HG02943 (cell line): ENCODE measurements at regions not wholly inside any gene's neighbourhood (a gene's known extent, or its start where the extent isn't known, plus 50 kb on each side); places are given as distances from the start of the nearest gene placed in this dataset.
"Not testable (repeated sequence)": the region's sequence is repeated elsewhere in the genome, so short reads cannot be mapped to it uniquely, and the experiment has no call there.

ENCODE experiments used
- ATAC-seq: cut with Tn5 transposase; IDR thresholded peaks from one replicate; pipeline ENCODE4 v1.9.1; 2021; ENCODE audit warnings: mild to moderate bottlenecking, low read depth, moderate library complexity; ENCODE audit not compliant: unreplicated experiment

DNA sequence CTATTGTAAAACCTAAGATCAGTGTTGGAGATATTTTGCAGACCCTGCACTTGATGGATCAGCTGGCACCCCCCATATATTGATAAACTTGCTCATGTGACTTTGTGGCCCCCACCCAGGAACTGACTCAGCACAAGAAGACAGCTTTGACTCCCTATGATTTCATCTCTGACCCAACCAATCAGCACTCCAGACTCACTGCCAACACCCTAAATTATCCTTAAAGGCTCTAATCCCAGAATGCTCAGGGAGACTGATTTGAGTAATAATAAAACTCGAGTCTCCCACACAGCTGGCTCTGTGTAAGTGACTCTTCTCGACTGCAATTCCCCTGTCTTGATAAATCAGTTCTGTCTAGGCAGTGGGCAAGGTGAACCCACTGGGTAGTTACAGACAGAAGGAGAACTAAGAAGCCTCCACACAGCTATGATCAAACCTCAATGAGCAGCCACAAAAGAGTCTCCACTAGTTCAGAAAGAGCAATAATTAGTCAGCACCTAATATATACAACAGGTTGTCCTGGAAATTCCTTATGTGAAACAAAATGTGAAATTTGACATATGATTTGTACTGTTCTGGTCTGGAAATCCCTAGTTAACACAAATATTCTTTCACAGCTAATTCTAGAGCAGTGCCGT lies 52.2 kb downstream of the ACTL7B start:
- ATAC-seq, result no peak

DNA sequence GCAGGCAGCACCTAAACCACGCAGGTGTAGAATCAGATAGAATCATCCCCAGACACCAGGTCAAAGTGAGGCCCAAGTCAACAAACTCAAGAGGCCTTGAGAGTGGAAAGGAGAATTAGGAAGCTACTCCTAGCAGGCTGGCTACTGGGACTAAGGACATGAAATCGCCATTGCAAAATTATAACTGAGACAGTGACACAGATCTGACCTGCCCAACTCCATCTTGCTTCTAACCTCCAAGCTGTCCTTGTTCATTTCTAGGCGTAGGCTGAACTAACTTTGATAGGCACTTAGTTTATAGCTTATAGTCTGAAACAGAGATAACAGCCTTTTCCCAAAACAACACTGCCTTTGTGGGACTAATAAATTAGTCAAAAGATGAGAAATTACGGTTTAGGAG lies 52.8 kb downstream of the ACTL7B start:
- ATAC-seq, result no peak

DNA sequence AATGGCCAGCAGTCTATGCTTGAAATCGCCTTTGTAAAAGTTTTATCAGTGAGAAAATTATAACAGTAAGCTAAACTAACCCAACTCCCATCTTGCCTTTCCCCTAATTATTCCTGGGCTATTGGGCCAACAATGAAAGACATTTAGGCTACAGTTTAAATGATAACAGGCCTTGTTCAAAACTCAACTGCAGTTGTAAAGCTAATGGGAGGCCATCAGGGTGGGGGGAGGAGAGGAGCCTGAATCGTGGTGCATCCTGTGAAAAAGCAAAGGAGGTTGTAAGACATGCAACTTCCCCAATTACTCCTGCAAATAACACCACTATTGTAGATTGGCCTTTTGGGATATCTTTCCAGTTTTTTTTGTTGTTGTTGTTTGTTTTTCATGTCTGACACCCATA lies 53.8 kb downstream of the ACTL7B start:
- no peak for ATAC-seq

DNA sequence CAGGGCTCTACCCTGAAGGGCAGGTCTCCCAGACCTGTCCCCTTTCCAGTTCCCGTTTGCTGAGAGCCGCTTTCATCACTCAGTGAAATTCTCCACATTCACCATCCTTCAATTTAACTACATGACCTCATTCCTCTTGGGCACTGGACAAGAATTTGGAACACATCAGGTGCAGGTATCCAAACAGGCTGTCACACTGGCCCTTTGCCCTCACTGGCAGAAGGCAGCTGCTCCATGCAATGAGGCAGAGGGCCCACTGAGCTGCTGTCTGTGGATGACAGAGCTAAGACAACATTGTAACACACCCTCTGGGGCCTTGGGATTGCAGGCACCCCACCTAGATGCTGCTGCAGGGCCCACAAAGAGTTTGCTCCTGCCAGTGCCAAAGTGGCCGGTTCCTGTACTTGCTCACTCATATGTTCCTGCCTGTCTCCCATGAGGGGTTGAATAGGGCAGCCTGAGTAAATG lies 55.1 kb downstream of the ACTL7B start:
- no peak for ATAC-seq

DNA sequence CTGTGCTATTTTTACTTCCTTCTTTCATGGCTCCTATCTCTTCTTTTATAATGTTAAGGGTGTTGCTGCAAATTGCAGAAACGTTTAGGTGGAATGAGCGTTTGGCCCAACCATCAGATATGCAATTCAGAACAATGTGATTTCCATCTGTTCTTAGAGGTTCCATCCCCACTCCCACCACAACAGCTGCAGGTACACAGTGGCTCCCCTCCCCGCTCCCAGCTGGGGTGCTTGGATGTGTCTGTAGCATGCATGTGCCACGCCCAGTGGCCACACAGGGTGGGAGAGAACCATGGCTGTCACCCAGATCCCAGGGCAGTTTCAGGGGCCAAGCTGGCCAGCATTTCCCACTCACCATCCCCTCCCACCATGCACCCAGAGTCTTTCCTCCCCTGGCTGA lies 62.2 kb downstream of the ACTL7B start:
- no peak for ATAC-seq

DNA sequence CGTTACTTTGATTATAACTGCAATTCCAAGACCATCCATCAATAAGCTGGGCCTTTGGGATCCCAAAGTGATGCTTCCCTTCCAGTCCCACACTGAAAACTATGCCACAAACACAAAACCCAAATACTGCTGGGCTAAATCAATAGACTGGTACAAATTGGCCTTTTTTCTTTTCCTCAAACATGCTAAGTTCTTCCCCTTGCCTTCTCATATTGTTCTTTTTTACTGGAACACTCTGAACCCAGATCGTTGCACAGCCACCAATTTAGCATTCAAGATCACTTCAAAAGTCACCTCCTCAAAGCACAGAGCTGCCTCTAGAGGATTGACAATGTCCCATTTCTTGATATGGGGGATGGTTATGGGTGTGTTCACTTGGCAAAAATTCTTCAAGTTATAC lies 66.0 kb downstream of the ACTL7B start:
- no peak for ATAC-seq

DNA sequence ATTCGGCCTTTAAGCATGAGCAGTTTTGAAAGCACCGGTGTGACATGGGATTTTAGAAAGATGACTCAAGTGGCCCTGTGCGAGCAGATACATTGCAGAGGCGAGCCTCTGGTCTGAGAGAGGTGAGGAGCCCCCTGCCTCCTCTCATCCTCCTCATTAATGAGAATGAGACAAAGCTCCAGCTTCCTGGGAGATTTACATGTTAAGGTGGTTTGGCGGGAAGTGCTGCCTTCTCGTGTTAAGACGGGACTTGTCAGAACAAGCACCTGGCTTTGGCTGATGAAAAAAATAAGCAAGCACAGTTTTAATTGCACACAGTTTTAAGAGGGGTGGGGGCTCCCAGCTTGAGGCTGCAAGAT lies 68.1 kb downstream of the ACTL7B start:
- ATAC-seq, result no peak

DNA sequence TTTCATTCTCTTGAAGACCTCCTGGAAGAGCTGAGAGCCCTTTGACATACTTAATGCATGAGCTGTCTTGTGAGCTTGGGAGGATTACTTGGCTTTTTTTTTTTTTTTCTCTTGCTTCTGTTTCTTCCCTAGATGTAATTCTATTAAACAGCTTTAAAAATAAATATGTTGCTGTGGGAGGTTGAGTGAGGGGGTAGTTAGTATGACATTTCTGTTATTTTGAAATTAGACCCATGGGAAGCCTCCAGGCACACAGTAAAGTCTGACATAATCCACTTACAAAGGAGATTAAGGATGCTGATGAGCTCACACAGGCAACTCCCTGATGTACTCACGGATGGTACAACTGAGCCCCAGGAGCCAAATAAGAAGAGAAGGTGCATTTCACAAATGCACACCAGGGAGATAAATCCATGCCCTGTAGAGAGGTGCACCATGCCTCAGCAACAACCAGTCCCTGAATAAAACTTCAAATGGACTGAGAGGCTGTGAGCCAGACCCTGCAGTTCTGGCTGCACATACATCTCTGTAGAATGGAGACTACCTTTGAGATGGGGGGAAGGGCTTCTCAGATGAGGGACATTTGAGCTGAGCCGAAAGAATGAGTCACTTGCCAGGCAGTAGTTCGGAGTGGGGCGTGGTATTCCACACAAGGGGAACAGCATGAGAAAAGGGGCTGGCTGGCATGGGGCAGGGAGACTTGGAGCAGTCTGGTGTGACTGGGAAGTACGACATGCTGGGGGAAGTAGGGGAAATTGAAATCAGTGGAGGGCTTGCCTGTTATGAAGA lies 68.7 kb downstream of the ACTL7B start:
- no peak for ATAC-seq

DNA sequence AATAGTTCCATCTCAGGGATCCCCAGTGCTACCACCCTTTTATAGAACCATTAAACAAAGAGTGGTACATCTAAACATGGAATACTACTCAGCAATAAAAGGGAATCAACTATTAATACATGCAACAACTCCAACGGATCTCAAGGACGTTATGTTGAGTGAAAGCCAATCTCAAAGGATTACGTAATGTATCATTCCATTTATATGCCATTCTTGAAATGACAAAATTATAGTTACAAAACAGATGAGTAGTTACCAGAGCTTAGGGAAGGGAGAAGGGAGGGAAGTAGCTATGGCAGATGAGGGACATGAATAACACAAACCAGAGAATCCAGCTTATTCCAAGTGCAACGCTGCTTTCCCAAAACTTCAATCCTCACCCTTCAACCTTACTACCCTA lies 69.5 kb downstream of the ACTL7B start:
- no peak for ATAC-seq

DNA sequence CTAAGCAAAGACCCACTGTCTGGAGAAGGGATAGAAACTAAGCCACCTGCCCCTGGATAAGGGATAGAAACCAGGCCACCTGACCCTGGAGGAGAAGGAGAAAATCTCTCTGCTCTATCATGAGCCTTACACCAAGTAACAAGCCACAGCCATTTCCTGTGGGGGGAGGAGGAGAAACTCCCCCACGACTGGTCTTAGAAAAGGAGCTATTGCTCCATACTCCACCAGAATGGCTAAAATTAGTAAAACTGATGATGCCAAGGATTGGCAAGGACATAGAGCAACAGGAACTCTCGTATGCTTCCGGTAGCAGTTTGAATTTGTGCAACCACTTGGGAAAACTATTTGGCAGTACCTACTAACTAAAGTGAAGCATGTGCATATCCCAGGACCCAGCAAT lies 70.8 kb downstream of the ACTL7B start:
- ATAC-seq, result no peak

DNA sequence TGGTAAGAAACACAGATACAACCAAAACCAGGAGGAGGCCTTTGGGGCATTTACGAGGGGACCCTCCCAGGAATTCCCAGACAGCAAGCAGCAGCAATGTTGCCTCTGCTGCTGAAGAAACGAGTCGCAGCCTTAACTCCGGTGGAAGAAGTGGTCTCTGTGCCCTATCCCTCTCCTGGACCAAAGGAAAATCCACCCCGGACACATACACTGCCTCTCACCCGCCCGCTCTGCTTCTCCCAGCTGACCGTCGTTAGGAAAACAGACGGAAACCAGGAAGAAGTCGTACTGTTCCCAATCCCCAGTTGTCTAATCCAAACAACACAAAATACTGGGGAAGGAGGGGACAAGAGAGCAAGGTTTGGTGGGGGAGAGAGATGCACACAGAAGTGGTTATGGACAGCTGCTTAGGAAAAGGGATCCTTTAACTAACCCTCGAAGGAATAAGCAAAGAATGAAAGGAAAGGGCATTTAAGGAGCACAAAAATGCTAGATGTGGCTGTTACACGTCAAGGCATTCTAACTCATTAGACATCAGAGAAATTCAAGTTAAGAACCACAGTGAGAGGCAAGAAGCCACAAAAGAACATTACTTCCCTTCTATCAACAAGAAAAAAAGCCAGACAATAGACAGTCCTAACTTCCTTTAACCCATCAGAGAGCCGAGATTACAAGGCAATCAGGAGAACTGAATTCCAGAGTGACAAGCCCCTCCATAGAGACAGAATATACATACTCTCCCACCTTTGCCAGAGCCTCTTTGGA lies 71.9 kb downstream of the ACTL7B start:
- ATAC-seq, result no peak

DNA sequence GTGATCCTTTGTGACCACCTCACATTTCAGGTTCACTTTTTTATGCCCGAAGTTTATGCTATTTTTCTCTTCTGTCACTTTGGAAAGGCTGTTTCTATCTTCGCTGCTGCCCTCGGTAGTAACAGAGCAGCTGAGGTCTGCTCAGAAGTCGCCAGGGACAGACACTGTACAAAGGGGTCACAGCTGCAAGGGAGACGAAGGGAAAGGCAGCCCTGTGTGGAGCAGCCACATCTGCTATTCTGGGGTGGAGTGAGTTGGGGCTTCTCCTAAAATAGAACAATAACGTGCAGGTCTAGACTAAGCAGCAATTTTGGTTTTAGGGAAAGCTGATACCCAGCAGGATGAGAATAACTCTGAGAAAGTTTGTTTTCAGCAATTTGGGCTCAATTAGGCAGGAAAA lies 72.5 kb downstream of the ACTL7B start:
- ATAC-seq, result no peak

DNA sequence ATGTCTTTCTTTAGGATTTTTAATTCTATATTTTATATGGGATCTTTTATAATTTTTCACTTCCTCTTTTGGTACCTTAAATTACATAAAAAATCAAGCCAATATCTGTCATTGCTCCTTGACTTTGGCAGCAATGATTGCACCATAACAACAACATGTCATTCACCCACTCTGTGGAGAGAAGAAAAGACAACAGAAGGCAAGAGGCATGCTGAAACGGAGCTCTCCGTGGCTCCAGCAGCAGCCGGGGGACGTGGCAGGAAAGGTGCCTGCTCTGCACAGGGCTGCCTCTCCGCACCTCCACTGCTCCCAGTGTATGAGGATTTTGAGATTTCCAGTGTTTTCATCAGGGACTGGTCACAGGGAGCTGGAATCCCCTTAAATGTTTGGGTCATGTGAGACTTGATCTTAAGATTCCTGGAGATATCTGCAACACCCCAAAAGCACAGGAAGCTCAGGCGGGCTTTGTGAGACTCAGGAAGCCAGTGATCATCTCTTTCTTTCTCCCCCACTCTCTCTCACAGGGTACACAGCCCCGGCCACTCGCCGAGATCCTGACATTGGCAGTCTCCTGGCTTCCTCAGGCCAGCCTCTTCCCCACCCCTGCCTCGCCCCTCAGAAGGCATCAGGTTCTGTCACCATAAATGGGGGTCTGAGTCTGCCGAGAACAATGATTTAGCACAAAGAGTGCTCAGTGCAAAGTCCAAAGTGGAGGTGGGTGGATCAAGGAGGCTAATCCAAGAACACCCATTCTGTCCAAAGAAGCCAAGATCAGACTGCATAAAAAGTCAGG lies 74.6 kb downstream of the ACTL7B start:
- no peak for ATAC-seq

DNA sequence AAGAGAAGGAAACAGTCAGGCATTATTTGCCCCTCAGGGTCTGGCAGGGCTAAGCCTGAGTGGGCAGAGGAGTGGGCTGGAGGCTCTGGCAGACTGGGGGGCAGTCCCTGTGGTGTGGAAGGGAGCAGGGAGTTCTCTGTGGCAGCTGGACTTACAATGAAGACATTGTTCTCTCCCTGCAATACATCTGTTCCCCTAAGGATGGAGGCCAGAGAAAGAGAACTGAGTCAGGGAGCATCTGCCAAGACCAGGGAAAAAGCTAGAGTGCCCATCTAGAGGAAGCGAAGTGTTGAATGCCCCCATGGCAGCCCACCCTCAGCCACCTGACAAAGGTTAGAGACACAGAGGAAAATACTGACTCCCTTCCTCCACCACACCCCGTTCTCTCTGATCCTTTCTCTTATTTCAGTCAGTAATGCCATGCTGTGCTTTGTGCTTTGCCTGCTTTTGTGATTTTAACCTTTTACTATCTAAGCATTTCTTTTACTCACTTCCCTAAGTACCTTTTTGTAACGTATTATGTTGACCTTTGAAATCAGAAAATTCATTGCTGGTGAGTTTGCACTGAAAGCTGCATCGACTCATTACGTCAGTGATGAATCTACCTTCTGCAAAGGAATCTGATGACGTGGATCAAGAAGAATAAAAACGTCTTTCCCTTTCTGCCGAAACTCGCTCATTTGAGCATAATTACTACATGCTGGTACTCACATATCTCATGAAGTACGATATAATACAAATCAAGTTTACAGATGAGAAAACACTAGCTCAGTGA lies 76.0 kb downstream of the ACTL7B start:
- no peak for ATAC-seq

DNA sequence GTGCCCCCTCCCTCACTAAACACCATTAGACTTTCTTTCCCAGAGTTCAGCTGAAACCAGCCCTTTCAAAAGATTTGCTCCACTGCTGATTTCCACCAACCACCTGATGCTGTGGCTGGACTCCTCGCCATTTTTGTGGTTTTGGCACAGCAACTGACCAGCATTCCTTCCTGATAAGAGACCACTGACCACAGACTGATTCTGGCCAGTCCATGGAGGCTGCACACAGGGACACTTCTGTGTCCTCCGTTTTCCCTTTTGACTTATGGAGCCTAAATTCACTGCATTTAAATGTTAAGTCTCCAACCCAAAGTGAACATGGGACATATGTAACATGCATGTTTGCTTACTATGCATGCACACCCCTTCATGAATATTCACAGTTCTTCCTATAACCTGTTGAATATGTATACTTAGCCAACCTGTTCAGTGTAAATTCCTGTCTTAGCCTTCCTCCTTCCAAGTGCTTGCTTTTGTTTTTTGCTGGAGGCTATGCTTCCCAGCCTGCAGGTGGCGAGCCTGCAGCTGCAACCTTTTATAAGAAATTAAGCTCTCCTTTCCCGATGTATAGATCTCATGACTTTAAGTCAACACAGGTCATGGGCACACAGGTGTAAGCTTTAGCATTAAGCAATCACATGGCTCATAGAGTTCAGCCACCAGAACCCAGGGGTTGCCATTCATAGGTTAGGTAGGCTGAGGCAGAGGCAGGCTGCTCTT lies 78.7 kb downstream of the ACTL7B start:
- ATAC-seq, result no peak

DNA sequence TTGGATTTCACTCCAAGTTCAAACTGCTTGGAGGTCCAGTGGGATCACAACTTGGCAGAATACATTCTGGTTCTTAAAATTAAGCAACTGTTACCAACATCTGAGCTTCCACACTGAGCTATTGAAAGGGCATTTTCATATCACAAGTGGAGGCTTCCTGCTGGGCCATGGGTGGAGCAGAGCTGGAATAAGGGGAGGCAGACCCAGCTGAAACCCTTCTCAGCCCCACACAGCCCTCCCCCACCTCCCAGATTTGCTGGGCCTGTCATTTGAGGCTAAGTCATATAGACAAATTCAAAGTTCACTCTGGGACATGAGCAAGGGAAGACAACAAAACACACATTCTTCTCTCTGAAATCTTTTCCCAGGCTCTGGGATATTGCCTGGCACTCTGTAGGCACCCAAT lies 79.9 kb downstream of the ACTL7B start:
- ATAC-seq, result no peak

DNA sequence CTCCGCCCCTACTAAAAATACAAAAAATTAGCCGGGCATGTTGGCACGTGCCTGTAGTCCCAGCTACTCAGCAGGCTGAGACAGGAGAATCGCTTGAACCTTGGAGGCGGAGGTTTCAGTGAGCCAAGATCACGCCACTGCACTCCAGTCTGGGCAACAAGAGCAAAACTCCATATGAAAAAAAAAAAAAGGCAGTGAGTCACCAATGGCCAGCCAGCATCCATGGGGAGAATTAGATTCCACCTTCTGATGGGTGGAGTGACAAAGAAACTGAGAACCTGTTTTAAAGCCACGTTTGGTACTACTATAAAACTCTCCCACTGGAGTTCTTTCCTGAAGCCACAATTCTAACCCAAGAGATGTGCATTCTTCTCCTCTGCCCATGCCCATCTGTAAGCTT lies 81.7 kb downstream of the ACTL7B start:
- ATAC-seq, result not testable (repeated sequence)

DNA sequence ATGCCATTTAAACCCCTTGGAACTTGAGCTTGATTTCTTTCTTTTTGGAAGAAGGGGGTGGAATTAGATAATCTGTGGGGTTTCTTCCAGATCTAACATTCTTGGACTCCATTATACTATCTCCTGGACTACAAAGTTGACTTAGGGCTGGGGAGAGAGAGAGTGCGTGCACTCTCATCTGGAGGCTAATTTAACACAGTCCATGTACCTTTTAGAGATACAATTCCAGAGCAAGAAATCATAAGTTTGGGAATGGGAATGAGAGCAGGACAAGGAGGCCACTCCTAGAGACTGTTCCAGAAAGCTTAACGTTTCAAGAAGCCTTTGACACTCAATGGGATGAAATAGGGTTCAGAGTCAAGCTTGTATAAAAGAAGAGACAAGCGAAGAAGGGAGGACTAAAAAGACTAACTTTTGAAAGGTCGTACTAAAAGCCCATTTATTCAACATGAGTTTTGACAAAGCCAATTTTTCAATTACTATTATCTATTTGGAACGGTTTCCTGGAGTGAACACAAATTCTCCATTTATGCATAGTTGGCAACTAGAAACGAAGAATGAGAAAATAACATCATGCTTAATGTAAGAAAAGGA lies 83.4 kb downstream of the ACTL7B start:
- ATAC-seq, result no peak

DNA sequence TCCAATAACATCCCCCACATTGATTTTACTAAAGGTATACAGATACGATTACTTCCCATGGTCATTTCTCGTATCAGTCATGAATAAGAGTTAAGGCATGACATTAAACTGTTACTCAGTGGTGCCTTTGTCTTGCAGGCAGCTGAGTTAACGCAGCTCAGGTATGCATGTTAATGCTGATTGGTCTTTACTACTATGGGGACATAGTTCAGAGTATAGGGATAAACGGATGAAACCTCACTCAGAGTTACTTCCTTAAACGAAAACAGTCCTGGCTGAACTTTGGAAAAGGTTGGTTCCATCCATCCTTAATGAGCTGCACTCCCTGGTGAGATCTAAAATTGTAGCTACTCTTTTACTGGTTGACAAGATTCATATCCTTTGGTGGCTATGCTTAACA lies 87.0 kb downstream of the ACTL7B start:
- no peak for ATAC-seq
